ENCODE measurements at regions not wholly inside any gene's neighbourhood (a gene's known extent, or its start where the extent isn't known, plus 50 kb on each side); places are given as distances from the start of the nearest gene placed in this dataset.

DNA sequence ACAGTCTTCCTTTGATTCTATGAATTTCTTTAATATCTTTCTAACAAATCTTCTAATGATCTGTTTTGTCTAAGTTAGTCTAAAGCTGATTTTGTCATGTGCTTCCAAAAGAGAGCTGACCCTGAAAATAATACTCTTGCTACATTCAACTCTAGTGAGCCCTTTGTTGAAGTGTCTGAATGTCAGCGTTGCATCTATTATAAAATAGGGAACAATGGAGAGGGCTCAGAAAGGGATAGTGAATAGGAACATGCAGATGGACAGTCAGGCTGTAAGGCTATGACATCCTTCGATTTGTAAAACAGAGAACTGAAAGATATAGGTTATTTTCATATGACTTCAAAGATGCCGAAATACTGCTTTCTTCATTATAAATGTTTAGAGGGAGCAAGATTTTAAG is 304.5 kb downstream of the GALC start:
- H2AFZ ChIP-seq (ENCODE audit: low read depth, low read length): no peak overlapping the region
- no peaks in the 10 kb centered on the region for H3K9me1 ChIP-seq (replicated peaks; ENCODE audit: control insufficient read depth, extremely low read depth, insufficient read depth, low read length)
- no peaks in the 10 kb centered on the region for H4K20me1 ChIP-seq (replicated peaks; ENCODE audit: control insufficient read depth, extremely low read depth, insufficient read depth, low read length)
- no peaks in the 10 kb centered on the region for H3K79me2 ChIP-seq (ENCODE audit: control insufficient read depth, insufficient read depth, low read length)
- H3K27ac ChIP-seq (ENCODE audit: insufficient read depth, low read depth, low read length): no peak overlapping the region
- H3K9me3 ChIP-seq (replicated peaks; ENCODE audit: control insufficient read depth, insufficient read depth, low read length): peaks cover 2% of the 10 kb centered on the region
- no peak overlapping the region for H3K4me2 ChIP-seq (ENCODE audit: insufficient read depth, low read length)
- ChIA-PET CTCF (no interaction called here), POLR2A (no interaction called here)
- BruUV-seq (replicated peaks): no TSS peak
- TF ChIP-seq MYC (IDR thresholded peaks at IDR 0.05; ENCODE audit: low read depth, low read length): no peak
- TF ChIP-seq, protein P1, sequence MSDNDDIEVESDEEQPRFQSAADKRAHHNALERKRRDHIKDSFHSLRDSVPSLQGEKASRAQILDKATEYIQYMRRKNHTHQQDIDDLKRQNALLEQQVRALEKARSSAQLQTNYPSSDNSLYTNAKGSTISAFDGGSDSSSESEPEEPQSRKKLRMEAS (IDR thresholded peaks at IDR 0.05; ENCODE audit: insufficient read depth, insufficient read length): no peak
- no peak for TF ChIP-seq POLR2A (IDR thresholded peaks at IDR 0.05; ENCODE audit: low read depth, low read length)
- TF ChIP-seq POLR2AphosphoS5 (IDR thresholded peaks at IDR 0.05; ENCODE audit: insufficient read depth, low read depth, low read length): no peak
- no peak for TF ChIP-seq GATA2 (IDR thresholded peaks at IDR 0.05; ENCODE audit: insufficient read depth, insufficient read length, low read depth, low read length)
- TF ChIP-seq EZH2 (IDR thresholded peaks at IDR 0.05; ENCODE audit: borderline replicate concordance, low read depth, low read length, severe bottlenecking): no peak
- no peak for TF ChIP-seq JUN (IDR thresholded peaks at IDR 0.05; ENCODE audit: borderline replicate concordance, insufficient read depth, insufficient read length, low read depth)
- TF ChIP-seq, protein P2, sequence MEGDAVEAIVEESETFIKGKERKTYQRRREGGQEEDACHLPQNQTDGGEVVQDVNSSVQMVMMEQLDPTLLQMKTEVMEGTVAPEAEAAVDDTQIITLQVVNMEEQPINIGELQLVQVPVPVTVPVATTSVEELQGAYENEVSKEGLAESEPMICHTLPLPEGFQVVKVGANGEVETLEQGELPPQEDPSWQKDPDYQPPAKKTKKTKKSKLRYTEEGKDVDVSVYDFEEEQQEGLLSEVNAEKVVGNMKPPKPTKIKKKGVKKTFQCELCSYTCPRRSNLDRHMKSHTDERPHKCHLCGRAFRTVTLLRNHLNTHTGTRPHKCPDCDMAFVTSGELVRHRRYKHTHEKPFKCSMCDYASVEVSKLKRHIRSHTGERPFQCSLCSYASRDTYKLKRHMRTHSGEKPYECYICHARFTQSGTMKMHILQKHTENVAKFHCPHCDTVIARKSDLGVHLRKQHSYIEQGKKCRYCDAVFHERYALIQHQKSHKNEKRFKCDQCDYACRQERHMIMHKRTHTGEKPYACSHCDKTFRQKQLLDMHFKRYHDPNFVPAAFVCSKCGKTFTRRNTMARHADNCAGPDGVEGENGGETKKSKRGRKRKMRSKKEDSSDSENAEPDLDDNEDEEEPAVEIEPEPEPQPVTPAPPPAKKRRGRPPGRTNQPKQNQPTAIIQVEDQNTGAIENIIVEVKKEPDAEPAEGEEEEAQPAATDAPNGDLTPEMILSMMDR (IDR thresholded peaks at IDR 0.05; ENCODE audit: extremely low read depth in 1 of 2, insufficient read depth in 1 of 2, low read depth in 1 of 2, low read length in 2 of 2): no peak
- TF ChIP-seq FOS (IDR thresholded peaks at IDR 0.05; ENCODE audit: borderline replicate concordance, insufficient read depth, low read length): no peak
- H3K4me1 ChIP-seq (ENCODE audit: control insufficient read depth, extremely low read depth, insufficient read depth, low read length): no peaks in the 10 kb centered on the region
- H3K36me3 ChIP-seq (ENCODE audit: control insufficient read depth in 2 of 2, extremely low read depth in 1 of 2, insufficient read depth in 2 of 2, low read length in 2 of 2): no peaks in the 10 kb centered on the region
- no peak overlapping the region for H3K4me3 ChIP-seq (replicated peaks in 1 of 3; ENCODE audit: insufficient read depth in 1 of 3, low read depth in 1 of 3, low read length in 3 of 3)
- dilution Hi-C loops (cut with MboI; ENCODE audit: extremely low pct_ligation_motif_present, low sequenced_read_pairs): no loop called here
- no peak for FAIRE-seq
- H3K27me3 ChIP-seq (ENCODE audit: control insufficient read depth in 2 of 2, insufficient read depth in 2 of 2, low read length in 2 of 2): no peaks in the 10 kb centered on the region
- intact Hi-C loops (cut with micrococcal nuclease): no loop called here
- no peak overlapping the region for H3K9ac ChIP-seq (replicated peaks; ENCODE audit: extremely low read depth, insufficient read depth, low read length)
- no peak for DNase-seq (ENCODE audit: low read depth, low spot score)
